ENCODE measurements at regions not wholly inside any gene's neighbourhood (a gene's known extent, or its start where the extent isn't known, plus 50 kb on each side); places are given as distances from the start of the nearest gene placed in this dataset.
"Not testable (repeated sequence)": the region's sequence is repeated elsewhere in the genome, so short reads cannot be mapped to it uniquely, and the experiment has no call there.

- not testable (repeated sequence) for DNase-seq (ENCODE audit: low spot score)
Measured at GRCh38 chr6:30807566-30807965, 63.2 kb upstream of the IER3 start.

DNA sequence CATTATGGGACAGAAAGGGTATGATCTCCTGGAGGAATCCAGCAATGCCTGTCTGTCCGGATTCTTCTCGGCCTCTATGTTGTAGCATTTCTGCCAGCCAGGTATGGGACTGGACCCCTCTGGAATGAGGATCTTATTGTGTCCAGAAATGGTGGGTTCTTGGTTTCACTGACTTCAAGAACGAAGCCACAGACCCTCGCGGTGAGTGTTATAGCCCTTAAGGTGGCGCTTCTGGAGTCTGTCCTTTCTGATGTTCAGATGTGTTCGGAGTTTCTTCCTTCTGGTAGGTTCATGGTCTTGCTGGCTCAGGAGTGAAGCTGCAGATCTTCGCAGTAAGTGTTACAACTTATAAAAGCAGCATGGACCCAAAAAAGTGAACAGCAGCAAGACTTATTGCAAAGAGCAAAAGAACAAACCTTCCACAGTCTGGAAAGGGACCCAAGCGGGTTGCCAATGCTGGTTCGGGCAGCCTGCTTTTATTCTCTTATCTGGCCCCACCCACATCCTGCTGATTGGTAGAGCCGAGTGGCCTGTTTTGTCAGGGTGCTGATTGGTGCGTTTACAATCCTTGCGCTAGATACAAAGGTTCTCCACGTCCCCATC is 62.3 kb upstream of the IER3 start:
- DNase-seq (ENCODE audit: low spot score): no peak

- DNase-seq (ENCODE audit: low spot score): no peak
Measured at GRCh38 chr6:30804333-30804732, 60.0 kb upstream of the IER3 start.

DNA sequence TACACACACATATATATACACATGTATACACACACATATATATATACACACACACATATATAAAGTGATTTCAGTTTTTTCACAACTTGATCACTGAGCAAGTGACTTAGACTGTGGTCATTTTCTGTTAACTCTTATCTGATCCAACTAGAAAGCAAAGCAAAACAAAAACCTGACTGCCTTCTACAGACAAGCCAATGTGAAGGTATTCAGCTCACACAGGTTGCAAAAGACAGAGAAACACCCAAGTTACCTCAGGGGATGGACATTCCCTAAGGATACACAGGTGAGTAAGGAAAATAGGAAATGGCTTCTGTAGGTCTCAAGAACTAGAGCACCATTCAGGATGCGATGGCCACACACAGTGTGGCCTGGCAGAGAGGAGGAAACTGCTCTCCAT is 58.4 kb upstream of the IER3 start:
- no peak for DNase-seq (ENCODE audit: low spot score)

DNA sequence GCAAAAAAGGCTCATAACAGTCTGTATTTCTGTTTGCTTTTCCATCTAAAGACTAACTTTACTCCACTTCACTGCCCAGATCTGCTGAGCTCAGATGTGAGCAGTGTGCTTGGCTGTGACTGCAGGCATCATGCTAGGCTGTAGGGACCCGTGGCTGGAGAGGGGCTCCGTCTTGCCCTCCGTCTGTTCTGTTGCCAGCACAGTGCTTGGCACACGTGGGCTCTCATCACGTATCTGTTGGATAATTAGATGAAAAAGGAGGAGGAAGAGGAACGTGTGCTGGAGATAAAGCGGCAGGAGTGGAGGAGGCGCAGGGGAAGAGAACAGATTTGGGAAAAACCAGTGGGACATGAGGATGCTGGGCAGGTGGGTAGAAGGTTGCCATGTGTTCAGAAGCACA is 57.6 kb upstream of the IER3 start:
- DNase-seq (ENCODE audit: low spot score): no peak

- no peak for DNase-seq (ENCODE audit: low spot score)
Measured at GRCh38 chr6:30800871-30801270, 56.5 kb upstream of the IER3 start.

DNA sequence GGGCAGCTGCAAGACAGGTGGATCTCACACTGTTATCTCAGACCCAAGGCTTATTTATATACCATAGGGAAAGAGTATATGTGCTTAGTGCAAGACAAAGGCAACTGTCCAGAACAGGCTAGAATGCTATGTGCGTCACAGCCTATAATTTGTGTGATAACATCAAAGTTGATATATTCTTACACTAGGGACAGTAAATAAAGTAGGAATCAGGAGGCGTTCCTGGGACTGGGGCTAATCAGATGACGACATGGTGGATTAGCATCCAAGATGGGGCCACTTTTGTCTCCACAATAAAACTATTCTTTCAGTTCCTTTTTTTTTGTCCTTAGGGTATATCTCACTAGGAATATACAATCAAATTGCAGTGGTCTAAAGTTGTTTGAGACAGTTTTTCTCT is 54.9 kb upstream of the IER3 start:
- no peak for DNase-seq (ENCODE audit: low spot score)

DNA sequence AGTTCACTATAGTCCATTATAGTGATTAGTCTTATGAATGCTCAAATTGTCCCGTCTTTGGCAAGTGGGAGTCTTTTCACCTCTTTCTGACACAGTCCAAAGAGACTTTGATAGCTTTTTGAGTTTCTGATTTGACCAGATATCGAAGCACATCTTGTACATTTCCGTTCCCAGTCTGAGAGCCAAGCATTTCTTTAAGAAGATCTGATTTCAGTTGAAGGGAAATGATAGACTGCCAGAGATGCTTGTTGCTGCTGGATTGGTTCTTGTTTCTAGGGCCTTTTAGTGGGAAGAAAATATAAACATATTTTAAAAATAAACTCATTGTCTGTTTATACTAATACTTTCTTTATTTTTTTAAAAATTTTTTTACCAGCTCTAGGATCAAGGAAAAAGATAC is 54.1 kb upstream of the IER3 start:
- DNase-seq (ENCODE audit: low spot score): no peak

DNA sequence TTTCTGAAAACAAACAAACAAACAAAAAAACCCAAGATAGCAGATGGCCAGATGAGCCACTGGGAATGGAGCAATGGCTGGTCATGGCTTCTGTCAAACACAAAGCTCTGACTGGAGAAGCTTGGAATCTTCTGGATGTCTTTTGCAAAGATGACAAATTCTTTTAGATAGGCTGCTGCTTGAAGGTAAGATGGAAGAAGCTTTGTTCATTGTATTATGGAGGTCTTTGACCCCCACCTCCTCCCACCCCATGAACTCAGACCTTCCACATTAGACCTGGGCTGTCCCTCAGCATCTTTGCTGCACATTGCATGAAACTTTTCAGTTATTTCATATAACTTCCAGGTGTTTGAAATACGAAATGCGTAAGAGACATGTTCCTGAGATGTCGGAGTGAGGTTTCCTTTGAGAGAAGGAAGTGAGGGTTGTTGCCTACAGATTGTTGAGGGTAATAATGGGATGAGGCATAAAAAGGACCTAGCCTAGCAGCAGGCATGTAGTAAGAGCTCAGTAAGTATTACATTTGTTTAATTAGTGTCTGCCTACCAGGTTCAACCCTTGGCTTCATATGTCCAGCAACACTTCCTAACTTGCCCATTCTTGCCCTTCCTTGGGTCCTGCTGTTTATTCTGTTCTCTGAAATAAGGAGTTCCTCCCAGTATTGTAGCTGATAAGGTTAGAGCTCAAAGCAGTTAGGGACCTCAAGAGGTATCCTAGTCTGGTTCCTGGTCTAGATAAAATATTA is 51.4 kb upstream of the IER3 start:
- DNase-seq (ENCODE audit: low spot score): no peak
